Parathyroid adenoma (tissue), 2 donors: ENCODE measurements at regions not wholly inside any gene's neighbourhood (a gene's known extent, or its start where the extent isn't known, plus 50 kb on each side); places are given as distances from the start of the nearest gene placed in this dataset.

ENCODE experiments used
- H2AFZ ChIP-seq: fragments of 300-600 bp; sonication (generic); one replicate; pipeline ENCODE4 v1.7.0; 2017; ENCODE audit warnings: antibody characterized with exemption, mild to moderate bottlenecking
- H3K27ac ChIP-seq: fragments of 300-600 bp; sonication (generic); one replicate; pipeline ENCODE4 v1.7.0; 2017
- H3K27me3 ChIP-seq: fragments of 300-600 bp; sonication (generic); one replicate; pipeline ENCODE4 v1.7.0; 2017; ENCODE audit warnings: low read length; ENCODE audit not compliant: control insufficient read depth, insufficient read depth
- H3K36me3 ChIP-seq: fragments of 300-600 bp; sonication (generic); one replicate; pipeline ENCODE4 v1.7.0; 2017; ENCODE audit warnings: low read length; ENCODE audit not compliant: control insufficient read depth, insufficient read depth
- H3K4me1 ChIP-seq: fragments of 300-600 bp; sonication (generic); one replicate; pipeline ENCODE4 v1.7.0; 2017; ENCODE audit warnings: control low read depth
- H3K4me2 ChIP-seq: fragments of 300-600 bp; sonication (generic); one replicate; pipeline ENCODE4 v1.7.0; 2017; ENCODE audit warnings: low read length
- H3K4me3 ChIP-seq: fragments of 300-600 bp; sonication (generic); one replicate; pipeline ENCODE4 v1.7.0; 2017; ENCODE audit warnings: low read depth, low read length
- H3K79me2 ChIP-seq: fragments of 300-600 bp; sonication (generic); one replicate; pipeline ENCODE4 v1.7.0; 2017; ENCODE audit warnings: control low read depth
- H3K9ac ChIP-seq: fragments of 300-600 bp; sonication (generic); one replicate; pipeline ENCODE4 v1.7.0; 2017; ENCODE audit warnings: mild to moderate bottlenecking
- H3K9me3 ChIP-seq: fragments of 300-600 bp; sonication (generic); one replicate; pipeline ENCODE4 v1.7.0; 2017; ENCODE audit warnings: low read length; ENCODE audit not compliant: control insufficient read depth
- CTCF ChIP-seq: fragments of 300-600 bp; sonication (generic); IDR thresholded peaks from one replicate; pipeline ENCODE4 v1.7.0; 2017; ENCODE audit warnings: antibody characterized with exemption, mild to moderate bottlenecking
- donor health status: primary hyperparathyroidism.

- no peak overlapping the region for H3K9ac ChIP-seq
- no peak overlapping the region for H3K4me2 ChIP-seq
- no peak overlapping the region for H3K27ac ChIP-seq
- H3K9me3 ChIP-seq, result no peaks in the 10 kb centered on the region
- no peaks in the 10 kb centered on the region for H3K4me1 ChIP-seq
- TF ChIP-seq CTCF, result no peak
- no peak overlapping the region for H3K4me3 ChIP-seq
- no peaks in the 10 kb centered on the region for H3K79me2 ChIP-seq
- no peaks in the 10 kb centered on the region for H3K36me3 ChIP-seq
- no peaks in the 10 kb centered on the region for H3K27me3 ChIP-seq
- no peak overlapping the region for H2AFZ ChIP-seq
Observed at GRCh38 chr11:122343210-122343609, 227.2 kb upstream of the BLID start.

GRCh38 chr11:122342089-122342744 is 226.2 kb upstream of the BLID start:
- no peak overlapping the region for H2AFZ ChIP-seq
- H3K4me3 ChIP-seq, result no peak overlapping the region
- H3K27ac ChIP-seq, result no peak overlapping the region

DNA sequence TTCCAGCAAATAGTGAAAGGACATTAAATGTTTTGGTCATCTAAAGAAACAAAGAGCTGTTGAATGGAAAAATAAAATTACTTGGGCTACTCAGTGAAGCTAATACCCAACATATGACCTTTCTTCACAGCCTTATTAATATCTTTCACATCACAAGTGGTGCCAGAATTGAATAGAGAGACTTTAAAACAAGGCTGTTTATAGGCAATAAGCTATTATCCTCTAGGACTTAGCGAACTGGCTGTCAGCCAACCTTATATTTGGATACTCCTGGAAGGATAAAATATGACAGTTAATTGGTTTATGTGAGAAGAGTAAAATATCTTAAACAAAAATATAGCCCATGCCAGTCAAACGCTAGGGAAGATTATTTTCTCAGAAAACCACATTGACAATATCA is 225.5 kb upstream of the BLID start:
- TF ChIP-seq CTCF, result no peak
- Histone ChIP-seq H2AFZ (no peak overlapping the region), H3K9ac (no peak overlapping the region), H3K79me2 (no peaks in the 10 kb centered on the region), H3K9me3 (no peaks in the 10 kb centered on the region), H3K36me3 (no peaks in the 10 kb centered on the region), H3K4me2 (no peak overlapping the region), H3K27ac (no peak overlapping the region), H3K27me3 (no peaks in the 10 kb centered on the region), H3K4me3 (no peak overlapping the region), H3K4me1 (no peaks in the 10 kb centered on the region)

More at GRCh38 chr11:122342089-122342744, 226.2 kb upstream of the BLID start:
- H3K4me1 ChIP-seq, result no peaks in the 10 kb centered on the region
- H3K9me3 ChIP-seq, result no peaks in the 10 kb centered on the region
- H3K27me3 ChIP-seq, result no peaks in the 10 kb centered on the region
- H3K36me3 ChIP-seq, result no peaks in the 10 kb centered on the region
- H3K9ac ChIP-seq, result no peak overlapping the region
- no peaks in the 10 kb centered on the region for H3K79me2 ChIP-seq
- TF ChIP-seq CTCF, result no peak
- no peak overlapping the region for H3K4me2 ChIP-seq

- no peak for TF ChIP-seq CTCF
- H3K36me3 ChIP-seq, result no peaks in the 10 kb centered on the region
- H3K9ac ChIP-seq, result no peak overlapping the region
- H3K27ac ChIP-seq, result no peak overlapping the region
- no peaks in the 10 kb centered on the region for H3K4me1 ChIP-seq
- no peaks in the 10 kb centered on the region for H3K79me2 ChIP-seq
- H3K9me3 ChIP-seq, result no peaks in the 10 kb centered on the region
- no peak overlapping the region for H3K4me2 ChIP-seq
- no peak overlapping the region for H2AFZ ChIP-seq
- H3K27me3 ChIP-seq, result no peaks in the 10 kb centered on the region
- no peak overlapping the region for H3K4me3 ChIP-seq
Observed at GRCh38 chr11:122340607-122341290, 224.7 kb upstream of the BLID start.
